H1 (cell line): ENCODE measurements at regions not wholly inside any gene's neighbourhood (a gene's known extent, or its start where the extent isn't known, plus 50 kb on each side); places are given as distances from the start of the nearest gene placed in this dataset.

Source experiments
- CTCF ChIA-PET: fragments of 300-600 bp; sonication (Branson Sonifier 250); formaldehyde crosslinking; loops from one replicate; lab custom pipeline; 2021; ENCODE audit not compliant: partially characterized antibody; lab: Charles Lee
- POLR2A ChIA-PET: fragments of 300-600 bp; sonication (Branson Sonifier 250); formaldehyde crosslinking; loops from one replicate; lab custom pipeline; 2021; ENCODE audit warnings: inconsistent platforms; ENCODE audit not compliant: partially characterized antibody; lab: Charles Lee
- DNase-seq, 2 experiments: peaks; one replicate each; pipeline versions ENCODE4 v3.0.0 to v3.0.0-alpha.2; 2010 to 2022; ENCODE audit warnings: low spot score in 2 of 2, low read depth in 1 of 2, mixed read lengths in 1 of 2
- FAIRE-seq: peaks from 2 replicates; lab custom pipeline; 2011; peaks lifted over from hg19 to GRCh38; lab: Jason Lieb, UNC
- H2AFZ ChIP-seq: 2 replicates; pipeline ENCODE4 v1.8.1; 2012; ENCODE audit warnings: low read length, inconsistent platforms
- H2AK5ac ChIP-seq: 2 replicates; pipeline ENCODE4 v1.6.1; 2013; ENCODE audit warnings: low read depth, low read length
- H2BK120ac ChIP-seq: replicated peaks from 2 replicates; pipeline ENCODE3; 2013; ENCODE audit warnings: low read depth, low read length, inconsistent platforms
- H2BK12ac ChIP-seq: 2 replicates; pipeline ENCODE4 v1.6.1; 2013; ENCODE audit warnings: low read depth, low read length
- H2BK15ac ChIP-seq: 2 replicates; pipeline ENCODE4 v1.6.1; 2013; ENCODE audit warnings: low read length
- H2BK20ac ChIP-seq: 2 replicates; pipeline ENCODE4 v1.6.1; 2013; ENCODE audit warnings: low read length
- H2BK5ac ChIP-seq: 2 replicates; pipeline ENCODE4 v1.6.1; 2013; ENCODE audit warnings: low read depth, low read length
- H3K14ac ChIP-seq: 2 replicates; pipeline ENCODE4 v1.6.1; 2013; ENCODE audit warnings: inconsistent platforms; ENCODE audit not compliant: insufficient read length
- H3K18ac ChIP-seq: 2 replicates; pipeline ENCODE4 v1.6.1; 2013; ENCODE audit warnings: low read length; ENCODE audit errors: extremely low read depth
- H3K23ac ChIP-seq: 2 replicates; pipeline ENCODE4 v1.6.1; 2013; ENCODE audit warnings: inconsistent platforms; ENCODE audit not compliant: insufficient read length
- H3K23me2 ChIP-seq: 2 replicates; pipeline ENCODE4 v1.6.1; 2013; ENCODE audit warnings: low read depth, low read length
- H3K27ac ChIP-seq: 2 replicates; pipeline ENCODE4 v1.6.1; 2011; ENCODE audit warnings: low read depth, low read length, inconsistent platforms
- H3K27me3 ChIP-seq, 4 experiments: replicated peaks in 1 of 4; 1 replicate in 1 of 4; 2 replicates in 3 of 4; pipeline versions ENCODE4 v1.6.1 to v1.8.1; 2011 to 2013; ENCODE audit warnings: low read length in 3 of 4, mild to moderate bottlenecking in 3 of 4, inconsistent platforms in 2 of 4, mixed read lengths in 2 of 4, moderate library complexity in 1 of 4; ENCODE audit not compliant: control insufficient read depth in 3 of 4, insufficient read depth in 3 of 4; ENCODE audit errors: extremely low read depth in 1 of 4
- H3K36me3 ChIP-seq, 4 experiments: 2 replicates each; pipeline versions ENCODE4 v1.6.1 to v1.8.1; 2011 to 2013; ENCODE audit warnings: mild to moderate bottlenecking in 4 of 4, low read length in 3 of 4, moderate library complexity in 2 of 4, control low read depth in 1 of 4, inconsistent platforms in 1 of 4; ENCODE audit not compliant: insufficient read depth in 4 of 4, control insufficient read depth in 2 of 4
- H3K4ac ChIP-seq: replicated peaks from 2 replicates; pipeline ENCODE3; 2013; ENCODE audit warnings: low read length, low read depth, mixed read lengths, inconsistent platforms; ENCODE audit not compliant: insufficient read length
- H3K4me1 ChIP-seq, 4 experiments: replicated peaks in 1 of 4; 1 replicate in 1 of 4; 2 replicates in 3 of 4; pipeline versions ENCODE4 v1.6.1 to v1.8.1; 2011 to 2013; ENCODE audit warnings: low read length in 3 of 4, inconsistent platforms in 2 of 4, mixed read lengths in 1 of 4; ENCODE audit not compliant: insufficient read depth in 4 of 4, control insufficient read depth in 3 of 4
- H3K4me2 ChIP-seq, 2 experiments: 2 replicates each; pipeline versions ENCODE4 v1.6.1 to v1.8.1; 2011 to 2013; ENCODE audit warnings: low read depth in 2 of 2, low read length in 2 of 2, control low read depth in 1 of 2, inconsistent platforms in 1 of 2, mild to moderate bottlenecking in 1 of 2; ENCODE audit not compliant: insufficient read depth in 1 of 2
- H3K4me3 ChIP-seq, 4 experiments: fragments of 200-600, 300-600 bp in 1 of 4; sonication (generic), shearing (Covaris generic), sonication (Bioruptor Twin) in 1 of 4; 2 replicates each; pipeline versions ENCODE4 v1.5.1 to v1.8.1; 2011 to 2016; ENCODE audit warnings: low read length in 4 of 4, low read depth in 3 of 4, control low read depth in 2 of 4, inconsistent platforms in 2 of 4, mild to moderate bottlenecking in 2 of 4, mixed read lengths in 1 of 4, moderate library complexity in 1 of 4; ENCODE audit not compliant: insufficient read depth in 2 of 4; ENCODE audit errors: extremely low read depth in 1 of 4
- H3K56ac ChIP-seq: replicated peaks from 2 replicates; pipeline ENCODE3; 2013; ENCODE audit warnings: low read depth, mild to moderate bottlenecking, mixed read lengths, low read length, inconsistent platforms; ENCODE audit not compliant: insufficient read length
- H3K79me1 ChIP-seq: 2 replicates; pipeline ENCODE4 v1.6.1; 2013; ENCODE audit warnings: low read depth, low read length, control low read depth
- H3K79me2 ChIP-seq, 2 experiments: 2 replicates each; pipeline versions ENCODE4 v1.6.1 to v1.8.1; 2012 to 2013; ENCODE audit warnings: low read length in 2 of 2, mild to moderate bottlenecking in 2 of 2, inconsistent platforms in 1 of 2; ENCODE audit not compliant: insufficient read depth in 2 of 2, control insufficient read depth in 1 of 2
- H3K9ac ChIP-seq, 4 experiments: replicated peaks in 1 of 4; 1 replicate in 1 of 4; 2 replicates in 3 of 4; pipeline versions ENCODE4 v1.6.1 to v1.8.1; 2011 to 2013; ENCODE audit warnings: low read depth in 3 of 4, low read length in 3 of 4, control low read depth in 2 of 4, mild to moderate bottlenecking in 2 of 4, moderate library complexity in 2 of 4, inconsistent platforms in 1 of 4; ENCODE audit errors: extremely low read depth in 1 of 4
- H3K9me3 ChIP-seq, 2 experiments: 2 replicates each; pipeline versions ENCODE4 v1.6.1 to v1.8.1; 2012 to 2013; ENCODE audit warnings: mild to moderate bottlenecking in 2 of 2, moderate library complexity in 2 of 2, control low read depth in 1 of 2, inconsistent platforms in 1 of 2, low read depth in 1 of 2, low read length in 1 of 2, mixed read lengths in 1 of 2; ENCODE audit not compliant: insufficient read depth in 2 of 2
- H4K20me1 ChIP-seq, 2 experiments: replicated peaks in 1 of 2; 2 replicates each; pipeline versions ENCODE3 to v1.8.1; 2011 to 2013; ENCODE audit warnings: inconsistent platforms in 2 of 2, low read length in 2 of 2, mild to moderate bottlenecking in 1 of 2; ENCODE audit not compliant: insufficient read depth in 2 of 2, control insufficient read depth in 1 of 2
- H4K5ac ChIP-seq: 2 replicates; pipeline ENCODE4 v1.6.1; 2013; ENCODE audit warnings: low read length, low read depth, mixed read lengths, inconsistent platforms; ENCODE audit not compliant: insufficient read length
- H4K8ac ChIP-seq: 2 replicates; pipeline ENCODE4 v1.8.0; 2013; ENCODE audit warnings: mild to moderate bottlenecking, moderate library complexity, low read length, inconsistent platforms; ENCODE audit not compliant: insufficient read depth; ENCODE audit errors: extremely low read depth
- H4K91ac ChIP-seq: replicated peaks from 2 replicates; pipeline ENCODE3; 2013; ENCODE audit warnings: low read length, mixed read lengths, inconsistent platforms; ENCODE audit not compliant: insufficient read length
- BACH1 ChIP-seq: IDR thresholded peaks from 2 replicates; pipeline ENCODE4 v1.6.1; 2012; ENCODE audit warnings: low read length, improper control_type of control experiment
- BRCA1 ChIP-seq: IDR thresholded peaks from 2 replicates; pipeline ENCODE4 v1.6.1; 2012; ENCODE audit warnings: low read depth, low read length, improper control_type of control experiment
- GABPA ChIP-seq: IDR thresholded peaks from 2 replicates; pipeline ENCODE4 v1.6.1; 2011; ENCODE audit warnings: mild to moderate bottlenecking, low read length, moderate library complexity, borderline replicate concordance; ENCODE audit not compliant: insufficient read depth
- JUND ChIP-seq: IDR thresholded peaks from 2 replicates; pipeline ENCODE4 v1.6.1; 2011; ENCODE audit warnings: mild to moderate bottlenecking, improper control_type of control experiment, low read length
- KDM1A ChIP-seq: fragments of 200-600, 300-600 bp; sonication (generic); IDR thresholded peaks from 2 replicates; pipeline ENCODE4 v1.7.1; 2016; ENCODE audit warnings: mild to moderate bottlenecking, low read length, borderline replicate concordance
- POU5F1 ChIP-seq: IDR thresholded peaks from 2 replicates; pipeline ENCODE4 v1.6.1; 2011; ENCODE audit warnings: low read depth, mild to moderate bottlenecking, low read length, moderate library complexity
- RNF2 ChIP-seq: fragments of 200-900, 300-1000 bp; sonication (generic); IDR thresholded peaks from 2 replicates; pipeline ENCODE4 v1.7.1; 2016; ENCODE audit warnings: borderline replicate concordance, low read depth, mild to moderate bottlenecking, antibody characterized with exemption, low read length; ENCODE audit not compliant: poor library complexity, severe bottlenecking; ENCODE audit errors: missing control alignments
- RXRA ChIP-seq: IDR thresholded peaks from 2 replicates; pipeline ENCODE4 v1.6.1; 2011; ENCODE audit warnings: low read depth, mild to moderate bottlenecking, low read length, moderate library complexity; ENCODE audit not compliant: insufficient read depth
- SP2 ChIP-seq: IDR thresholded peaks from 2 replicates; pipeline ENCODE4 v1.6.1; 2012; ENCODE audit warnings: mild to moderate bottlenecking, low read length, inconsistent platforms
- SUZ12 ChIP-seq: fragments of 200-600 bp; sonication (generic); IDR thresholded peaks from 2 replicates; pipeline ENCODE4 v1.6.1; 2012; ENCODE audit warnings: mild to moderate bottlenecking, inconsistent platforms, low read length, moderate library complexity, mixed read lengths
- TF ChIP-seq, protein P1 (sequence below), 3 experiments: IDR thresholded peaks; 1 replicate in 2 of 3; 2 replicates in 1 of 3; pipeline versions ENCODE4 v1.5.1 to v1.6.1; 2011; ENCODE audit warnings: low read length in 3 of 3, mild to moderate bottlenecking in 3 of 3, inconsistent platforms in 2 of 3, low read depth in 1 of 3, moderate library complexity in 1 of 3; ENCODE audit not compliant: insufficient read depth in 1 of 3; ENCODE audit errors: control extremely low read depth in 1 of 3

DNA sequence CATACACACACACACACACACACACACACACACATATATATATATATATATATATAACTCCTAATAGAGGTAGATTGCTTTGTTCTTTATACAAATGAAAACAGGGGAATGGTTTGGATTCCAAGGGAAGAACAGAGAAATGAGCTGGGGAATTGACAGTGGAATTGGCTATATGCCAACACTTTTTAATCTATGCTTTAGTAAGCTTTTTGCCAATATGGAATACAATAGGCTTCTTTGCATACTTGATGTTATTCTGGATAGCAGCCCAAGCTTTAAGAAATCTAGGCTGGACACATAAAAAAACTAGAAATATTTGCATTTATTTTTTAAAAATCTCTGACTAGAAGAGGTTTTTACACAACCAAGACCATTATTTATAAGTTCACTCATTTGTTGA, 334.2 kb upstream of the MDFIC2 start:
- H4K20me1 ChIP-seq, result no peaks in the 10 kb centered on the region
- H3K27ac ChIP-seq, result no peak overlapping the region
- H3K9ac ChIP-seq, result no peak overlapping the region
- no peaks in the 10 kb centered on the region for H3K4me1 ChIP-seq
- H3K23me2 ChIP-seq, result no peaks in the 10 kb centered on the region
- ChIA-PET CTCF (no interaction called here), POLR2A (interaction anchor here (0.6 kb wide), 1 partner anchor 18 kb away, joined by 4 read pairs; no protein-coding TSS in a partner anchor)
- no peak overlapping the region for H4K5ac ChIP-seq
- no peaks in the 10 kb centered on the region for H3K9me3 ChIP-seq
- H2BK120ac ChIP-seq, result no peak overlapping the region
- H3K14ac ChIP-seq, result no peak overlapping the region
- H3K4me2 ChIP-seq, result no peak overlapping the region
- no peak overlapping the region for H3K18ac ChIP-seq
- H4K8ac ChIP-seq, result no peak overlapping the region
- no peak for FAIRE-seq
- no peaks in the 10 kb centered on the region for H3K79me2 ChIP-seq
- H3K56ac ChIP-seq, result no peak overlapping the region
- H2AK5ac ChIP-seq, result no peak overlapping the region
- no peaks in the 10 kb centered on the region for H3K36me3 ChIP-seq
- H2BK15ac ChIP-seq, result no peak overlapping the region
- no peak for DNase-seq
- no peak overlapping the region for H3K23ac ChIP-seq
- H2AFZ ChIP-seq, result no peak overlapping the region
- H4K91ac ChIP-seq, result no peak overlapping the region
- no peaks in the 10 kb centered on the region for H3K79me1 ChIP-seq
- no peak overlapping the region for H3K4ac ChIP-seq
- H3K4me3 ChIP-seq, result no peak overlapping the region
- TF ChIP-seq BACH1 (no peak), RXRA (no peak), KDM1A (no peak), GABPA (no peak), BRCA1 (no peak), POU5F1 (no peak), SP2 (no peak), JUND (no peak), RNF2 (no peak), SUZ12 (no peak)
- TF ChIP-seq, protein P1, sequence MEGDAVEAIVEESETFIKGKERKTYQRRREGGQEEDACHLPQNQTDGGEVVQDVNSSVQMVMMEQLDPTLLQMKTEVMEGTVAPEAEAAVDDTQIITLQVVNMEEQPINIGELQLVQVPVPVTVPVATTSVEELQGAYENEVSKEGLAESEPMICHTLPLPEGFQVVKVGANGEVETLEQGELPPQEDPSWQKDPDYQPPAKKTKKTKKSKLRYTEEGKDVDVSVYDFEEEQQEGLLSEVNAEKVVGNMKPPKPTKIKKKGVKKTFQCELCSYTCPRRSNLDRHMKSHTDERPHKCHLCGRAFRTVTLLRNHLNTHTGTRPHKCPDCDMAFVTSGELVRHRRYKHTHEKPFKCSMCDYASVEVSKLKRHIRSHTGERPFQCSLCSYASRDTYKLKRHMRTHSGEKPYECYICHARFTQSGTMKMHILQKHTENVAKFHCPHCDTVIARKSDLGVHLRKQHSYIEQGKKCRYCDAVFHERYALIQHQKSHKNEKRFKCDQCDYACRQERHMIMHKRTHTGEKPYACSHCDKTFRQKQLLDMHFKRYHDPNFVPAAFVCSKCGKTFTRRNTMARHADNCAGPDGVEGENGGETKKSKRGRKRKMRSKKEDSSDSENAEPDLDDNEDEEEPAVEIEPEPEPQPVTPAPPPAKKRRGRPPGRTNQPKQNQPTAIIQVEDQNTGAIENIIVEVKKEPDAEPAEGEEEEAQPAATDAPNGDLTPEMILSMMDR (IDR thresholded peaks at IDR 0.05; ENCODE audit: control extremely low read depth in 1 of 3, insufficient read depth in 1 of 3, low read depth in 1 of 3, low read length in 3 of 3), result no peak
- H3K27me3 ChIP-seq, result no peaks in the 10 kb centered on the region
- H2BK12ac ChIP-seq, result no peak overlapping the region
- no peak overlapping the region for H2BK20ac ChIP-seq
- no peak overlapping the region for H2BK5ac ChIP-seq
